H9 (cell line): ENCODE measurements at regions not wholly inside any gene's neighbourhood (a gene's known extent, or its start where the extent isn't known, plus 50 kb on each side); places are given as distances from the start of the nearest gene placed in this dataset.

Source experiments
- DNase-seq: peaks from one replicate; pipeline ENCODE4 v3.0.0-alpha.2; 2017
- H2AFZ ChIP-seq: one replicate; pipeline ENCODE4 v1.6.1; 2013; ENCODE audit warnings: mild to moderate bottlenecking, low read length, control low read depth, moderate library complexity
- H2AK5ac ChIP-seq: 2 replicates; pipeline ENCODE4 v1.6.1; 2013; ENCODE audit warnings: low read length, control low read depth, mixed read lengths; ENCODE audit not compliant: insufficient read length
- H2BK120ac ChIP-seq: one replicate; pipeline ENCODE4 v1.6.1; 2013; ENCODE audit warnings: low read depth, mild to moderate bottlenecking, low read length, control low read depth, inconsistent platforms; ENCODE audit not compliant: poor library complexity, severe bottlenecking
- H2BK12ac ChIP-seq: 2 replicates; pipeline ENCODE4 v1.6.1; 2013; ENCODE audit warnings: low read length, control low read depth, mixed read lengths, low read depth; ENCODE audit not compliant: insufficient read length
- H2BK15ac ChIP-seq: 2 replicates; pipeline ENCODE4 v1.6.1; 2013; ENCODE audit warnings: low read depth, low read length, control low read depth
- H2BK20ac ChIP-seq: one replicate; pipeline ENCODE4 v1.6.1; 2013; ENCODE audit warnings: low read depth, mild to moderate bottlenecking, low read length, control low read depth, inconsistent platforms; ENCODE audit not compliant: poor library complexity, severe bottlenecking
- H2BK5ac ChIP-seq: 2 replicates; pipeline ENCODE4 v1.6.1; 2013; ENCODE audit warnings: low read length, control low read depth, mixed read lengths; ENCODE audit not compliant: insufficient read length
- H3K14ac ChIP-seq: 2 replicates; pipeline ENCODE4 v1.6.1; 2013; ENCODE audit warnings: low read length, control low read depth; ENCODE audit not compliant: insufficient read depth
- H3K18ac ChIP-seq: 2 replicates; pipeline ENCODE4 v1.6.1; 2013; ENCODE audit warnings: low read depth, mild to moderate bottlenecking, mixed read lengths, low read length, control low read depth; ENCODE audit not compliant: insufficient read length
- H3K23ac ChIP-seq: 2 replicates; pipeline ENCODE4 v1.6.1; 2013; ENCODE audit warnings: low read length, control low read depth, mixed read lengths, low read depth; ENCODE audit not compliant: insufficient read length
- H3K23me2 ChIP-seq: 2 replicates; pipeline ENCODE4 v1.6.1; 2013; ENCODE audit warnings: low read depth, mild to moderate bottlenecking, mixed read lengths, low read length, control low read depth; ENCODE audit not compliant: insufficient read length, poor library complexity, severe bottlenecking
- H3K27ac ChIP-seq: 2 replicates; pipeline ENCODE4 v1.5.1; 2013; ENCODE audit warnings: low read length, control low read depth, mixed read lengths, low read depth; ENCODE audit not compliant: insufficient read length
- H3K27me3 ChIP-seq: 2 replicates; pipeline ENCODE4 v1.6.1; 2013; ENCODE audit warnings: low read length, control low read depth, inconsistent platforms; ENCODE audit not compliant: insufficient read depth
- H3K4ac ChIP-seq: 2 replicates; pipeline ENCODE4 v1.6.1; 2013; ENCODE audit warnings: low read depth, mild to moderate bottlenecking, control low read depth, inconsistent platforms, low read length, moderate library complexity
- H3K4me1 ChIP-seq: 2 replicates; pipeline ENCODE4 v1.6.1; 2013; ENCODE audit warnings: low read length, control low read depth, inconsistent platforms; ENCODE audit not compliant: insufficient read depth
- H3K4me2 ChIP-seq: 2 replicates; pipeline ENCODE4 v1.6.1; 2013; ENCODE audit warnings: low read length, control low read depth, mixed read lengths; ENCODE audit not compliant: insufficient read length, insufficient read depth
- H3K56ac ChIP-seq: 2 replicates; pipeline ENCODE4 v1.6.1; 2013; ENCODE audit warnings: low read depth, mild to moderate bottlenecking, mixed read lengths, low read length, control low read depth; ENCODE audit not compliant: insufficient read length
- H3K79me1 ChIP-seq: 2 replicates; pipeline ENCODE4 v1.6.1; 2013; ENCODE audit warnings: low read depth, mild to moderate bottlenecking, moderate library complexity, low read length, control low read depth, inconsistent platforms; ENCODE audit not compliant: insufficient read depth, poor library complexity, severe bottlenecking
- H3K79me2 ChIP-seq: 2 replicates; pipeline ENCODE4 v1.6.1; 2013; ENCODE audit warnings: low read length, control low read depth, inconsistent platforms; ENCODE audit not compliant: insufficient read depth
- H3K9ac ChIP-seq: 2 replicates; pipeline ENCODE4 v1.6.1; 2013; ENCODE audit warnings: low read length, control low read depth, mixed read lengths; ENCODE audit not compliant: insufficient read length; ENCODE audit errors: extremely low read depth
- H3K9me3 ChIP-seq: one replicate; pipeline ENCODE4 v1.6.1; 2013; ENCODE audit warnings: low read depth, low read length, inconsistent platforms; ENCODE audit not compliant: control insufficient read depth
- H3T11ph ChIP-seq: one replicate; pipeline ENCODE4 v1.6.1; 2013; ENCODE audit warnings: mild to moderate bottlenecking, low read length, control low read depth, inconsistent platforms
- H4K20me1 ChIP-seq: one replicate; pipeline ENCODE4 v1.6.1; 2013; ENCODE audit not compliant: control insufficient read depth, insufficient read length, insufficient read depth
- H4K5ac ChIP-seq: 2 replicates; pipeline ENCODE4 v1.6.1; 2013; ENCODE audit warnings: low read depth, mild to moderate bottlenecking, mixed read lengths, low read length, control low read depth; ENCODE audit not compliant: insufficient read length
- H4K8ac ChIP-seq: replicated peaks from 2 replicates; pipeline ENCODE4 v1.6.1; 2013; ENCODE audit warnings: low read length, control low read depth, mixed read lengths, low read depth; ENCODE audit not compliant: insufficient read length
- H4K91ac ChIP-seq: 2 replicates; pipeline ENCODE4 v1.6.1; 2013; ENCODE audit warnings: low read depth, mild to moderate bottlenecking, moderate library complexity, mixed read lengths, low read length, control low read depth; ENCODE audit not compliant: insufficient read length
- H3K27ac Mint-ChIP-seq, 3 experiments: 2 replicates in 2 of 3; 3 replicates in 1 of 3; pipeline ENCODE4 v1.8.0; 2020 to 2021; ENCODE audit warnings: mixed read lengths in 3 of 3, mild to moderate bottlenecking in 1 of 3, moderate library complexity in 1 of 3
- H3K27me3 Mint-ChIP-seq: 2 replicates; pipeline ENCODE4 v1.8.0; 2021; ENCODE audit warnings: low read depth, mild to moderate bottlenecking, moderate library complexity, mixed read lengths
- H3K36me3 Mint-ChIP-seq, 3 experiments: 2 replicates in 2 of 3; 3 replicates in 1 of 3; pipeline ENCODE4 v1.8.0; 2020 to 2021; ENCODE audit warnings: low read depth in 3 of 3, mixed read lengths in 3 of 3; ENCODE audit not compliant: insufficient read depth in 1 of 3
- H3K4me1 Mint-ChIP-seq, 2 experiments: 2 replicates each; pipeline ENCODE4 v1.8.0; 2020; ENCODE audit warnings: mixed read lengths in 2 of 2
- H3K4me3 Mint-ChIP-seq, 2 experiments: 2 replicates in 1 of 2; 3 replicates in 1 of 2; pipeline ENCODE4 v1.8.0; 2020 to 2021; ENCODE audit warnings: mild to moderate bottlenecking in 2 of 2, mixed read lengths in 2 of 2, moderate library complexity in 1 of 2
- H3K9me3 Mint-ChIP-seq, 2 experiments: 2 replicates in 1 of 2; 3 replicates in 1 of 2; pipeline ENCODE4 v1.8.0; 2020; ENCODE audit warnings: mild to moderate bottlenecking in 2 of 2, mixed read lengths in 2 of 2, moderate library complexity in 1 of 2
- CTCF ChIP-seq: fragments of 200-600 bp; sonication (generic); conservative IDR thresholded peaks from 3 replicates; pipeline ENCODE4 v1.8.0; 2021; ENCODE audit warnings: antibody characterized with exemption, mild to moderate bottlenecking
- WGBS: extraction: QIAGEN DNeasy Blood & Tissue Kit; methylation state at CpG from one replicate; pipeline ENCODE4 v1.1.7; 2013; ENCODE audit warnings: missing lambda C conversion rate, low lambda C conversion rate, mixed read lengths; ENCODE audit not compliant: insufficient read length; ENCODE audit errors: extremely low coverage; 5-methylcytosine and 5-hydroxymethylcytosine counted together

GRCh38 chr4:149108626-149109025, 666.4 kb upstream of the NR3C2 start:
- no peak overlapping the region for H3K4ac ChIP-seq
- H2AK5ac ChIP-seq, result no peak overlapping the region
- H3K4me3 Mint-ChIP-seq, result no peak overlapping the region
- DNase-seq, result no peak
- H2BK15ac ChIP-seq, result no peak overlapping the region
- H3K4me2 ChIP-seq, result no peak overlapping the region
- H3K27ac Mint-ChIP-seq, result no peak overlapping the region; a peak in 1 of 7 replicates
- H3T11ph ChIP-seq, result no peak overlapping the region
- H3K18ac ChIP-seq, result no peak overlapping the region
- H4K8ac ChIP-seq, result no peak overlapping the region
- no peak overlapping the region for H2BK5ac ChIP-seq
- no peaks in the 10 kb centered on the region for H3K79me2 ChIP-seq
- H3K9me3 ChIP-seq, result no peaks in the 10 kb centered on the region
- H3K23me2 ChIP-seq, result no peaks in the 10 kb centered on the region
- H3K79me1 ChIP-seq, result no peaks in the 10 kb centered on the region
- no peak overlapping the region for H3K27ac ChIP-seq
- no peak overlapping the region for H2BK120ac ChIP-seq
- no peak overlapping the region for H3K14ac ChIP-seq
- no peak overlapping the region for H3K23ac ChIP-seq
- H3K9me3 Mint-ChIP-seq, result no peaks in the 10 kb centered on the region; a peak in 1 of 5 replicates
- H2BK20ac ChIP-seq, result no peak overlapping the region
- peaks cover 5% of the 10 kb centered on the region in 2 experiments for H3K4me1 Mint-ChIP-seq
- H3K9ac ChIP-seq, result no peak overlapping the region
- no peaks in the 10 kb centered on the region for H3K27me3 Mint-ChIP-seq
- H3K27me3 ChIP-seq, result no peaks in the 10 kb centered on the region
- no peak overlapping the region for H4K91ac ChIP-seq
- H4K20me1 ChIP-seq, result no peaks in the 10 kb centered on the region
- H3K56ac ChIP-seq, result no peak overlapping the region
- no peak overlapping the region for H4K5ac ChIP-seq
- H2AFZ ChIP-seq, result no peak overlapping the region
- no CpG with 5 or more reads among the region's 2 CpGs for WGBS
- no peaks in the 10 kb centered on the region for H3K4me1 ChIP-seq
- H2BK12ac ChIP-seq, result no peak overlapping the region
- TF ChIP-seq CTCF, result no peak
- H3K36me3 Mint-ChIP-seq, result no peaks in the 10 kb centered on the region
